Body of pancreas (tissue), 4 donors: ENCODE measurements at regions not wholly inside any gene's neighbourhood (a gene's known extent, or its start where the extent isn't known, plus 50 kb on each side); places are given as distances from the start of the nearest gene placed in this dataset.

ENCODE experiments used
- POLR2A ChIP-seq, 3 donors: fragments of 450-650 bp; IDR thresholded peaks; one replicate each; pipeline ENCODE4 v1.6.1; 2016; ENCODE audit warnings: antibody characterized with exemption in 3 of 3, mild to moderate bottlenecking in 2 of 3
- TF ChIP-seq, protein P1 (sequence below), 7 experiments: fragments of 450-650 bp in 4 of 7; fragments of 200-600 bp in 3 of 7; sonication (generic) in 3 of 7; IDR thresholded peaks; one replicate each; pipeline ENCODE4 v1.5.1; 2016 to 2019; ENCODE audit warnings: antibody characterized with exemption in 7 of 7

DNA sequence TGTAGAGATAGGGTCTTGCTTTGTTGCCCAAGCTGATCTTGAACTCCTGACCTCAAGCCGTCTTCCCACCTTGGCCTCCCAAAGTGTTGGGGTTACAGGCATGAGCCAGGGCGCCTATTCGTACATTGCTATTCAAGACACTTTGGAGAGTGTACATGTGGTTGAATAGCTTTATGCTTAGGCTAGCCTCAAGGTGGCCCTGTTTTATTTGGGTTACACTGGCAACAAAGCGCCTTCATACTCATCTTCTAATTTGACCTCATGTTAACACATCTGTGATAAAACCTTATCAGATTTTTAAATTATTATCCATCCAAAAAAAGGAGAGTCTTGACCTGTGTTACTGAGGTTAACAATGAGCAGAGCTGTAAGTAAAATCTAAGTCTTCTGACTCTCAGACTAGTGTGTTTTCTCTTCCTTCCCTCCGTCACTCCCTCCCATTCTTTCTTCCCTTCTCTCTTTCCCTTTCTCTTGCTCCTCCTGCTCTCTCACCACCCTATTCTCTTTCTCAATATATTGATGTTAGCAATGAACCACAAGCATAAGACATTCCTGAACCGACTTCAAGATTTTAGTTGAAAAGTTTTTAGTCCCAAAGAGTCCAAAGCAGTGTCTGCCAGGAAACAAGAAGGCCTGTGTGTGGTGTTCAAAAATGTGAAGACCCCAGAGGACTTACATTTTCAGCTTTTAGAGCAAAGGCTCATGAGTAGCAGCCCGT, 603.7 kb upstream of the CFAP20DC start:
- TF ChIP-seq, protein P1, sequence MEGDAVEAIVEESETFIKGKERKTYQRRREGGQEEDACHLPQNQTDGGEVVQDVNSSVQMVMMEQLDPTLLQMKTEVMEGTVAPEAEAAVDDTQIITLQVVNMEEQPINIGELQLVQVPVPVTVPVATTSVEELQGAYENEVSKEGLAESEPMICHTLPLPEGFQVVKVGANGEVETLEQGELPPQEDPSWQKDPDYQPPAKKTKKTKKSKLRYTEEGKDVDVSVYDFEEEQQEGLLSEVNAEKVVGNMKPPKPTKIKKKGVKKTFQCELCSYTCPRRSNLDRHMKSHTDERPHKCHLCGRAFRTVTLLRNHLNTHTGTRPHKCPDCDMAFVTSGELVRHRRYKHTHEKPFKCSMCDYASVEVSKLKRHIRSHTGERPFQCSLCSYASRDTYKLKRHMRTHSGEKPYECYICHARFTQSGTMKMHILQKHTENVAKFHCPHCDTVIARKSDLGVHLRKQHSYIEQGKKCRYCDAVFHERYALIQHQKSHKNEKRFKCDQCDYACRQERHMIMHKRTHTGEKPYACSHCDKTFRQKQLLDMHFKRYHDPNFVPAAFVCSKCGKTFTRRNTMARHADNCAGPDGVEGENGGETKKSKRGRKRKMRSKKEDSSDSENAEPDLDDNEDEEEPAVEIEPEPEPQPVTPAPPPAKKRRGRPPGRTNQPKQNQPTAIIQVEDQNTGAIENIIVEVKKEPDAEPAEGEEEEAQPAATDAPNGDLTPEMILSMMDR (IDR thresholded peaks at IDR 0.05): no peak
- no peak for TF ChIP-seq POLR2A (IDR thresholded peaks at IDR 0.05)
